CD4-positive, alpha-beta T cell treated with Interleukin-6 at 100 ng/mL for 8 hours (primary cell): ENCODE measurements at regions not wholly inside any gene's neighbourhood (a gene's known extent, or its start where the extent isn't known, plus 50 kb on each side); places are given as distances from the start of the nearest gene placed in this dataset.
"Not testable (repeated sequence)": the region's sequence is repeated elsewhere in the genome, so short reads cannot be mapped to it uniquely, and the experiment has no call there.

Experiments used
- DNase-seq: peaks from one replicate; pipeline ENCODE4 v3.0.0-alpha.2; 2020; ENCODE audit warnings: mixed read lengths, low spot score

GRCh38 chr5:56658972-56659371, 156.4 kb upstream of the MAP3K1 start:
- no peak for DNase-seq

DNA sequence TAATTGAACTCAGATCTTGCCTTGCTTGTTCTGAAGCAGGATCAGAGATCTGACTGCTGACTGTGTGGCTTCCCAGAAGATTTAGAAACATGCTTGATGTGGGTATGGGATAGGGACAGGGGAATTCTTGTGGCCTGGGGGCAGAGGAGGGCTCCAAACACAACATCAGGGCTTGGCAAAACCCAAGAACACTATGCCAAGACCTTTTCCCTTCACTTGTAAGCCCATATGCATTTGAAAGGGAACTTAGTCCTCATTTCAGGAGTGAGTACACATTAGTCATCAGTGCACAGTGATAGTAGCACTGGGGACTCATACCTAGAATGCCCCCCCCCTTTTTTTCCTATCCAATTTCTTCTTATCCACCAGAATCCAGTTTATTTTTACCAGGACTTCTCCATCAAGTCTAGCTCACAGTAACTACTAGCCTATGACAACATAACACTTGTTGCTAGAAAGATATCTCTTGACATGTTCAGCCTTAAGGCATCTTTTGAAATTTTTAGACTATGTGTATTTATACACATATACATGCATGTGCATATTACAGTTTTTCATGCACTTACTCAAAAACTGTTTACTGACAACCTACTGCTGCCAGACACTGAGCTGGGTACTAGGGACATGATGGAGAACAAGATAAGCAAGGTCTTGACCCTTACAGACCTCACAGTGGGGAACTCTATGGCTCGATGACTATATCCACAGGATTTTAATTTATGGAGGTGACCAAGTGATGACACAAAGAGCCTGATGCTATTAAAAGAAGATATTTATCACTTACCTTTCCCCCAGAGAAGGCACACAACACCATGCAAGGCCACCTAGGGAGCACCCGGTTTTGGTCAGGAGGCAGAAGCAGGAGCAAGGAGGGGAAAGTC, 158.3 kb upstream of the MAP3K1 start:
- no peak for DNase-seq

- no peak for DNase-seq
These were observed 163.5 kb upstream of the MAP3K1 start for GRCh38 chr5:56651893-56652292.

DNA sequence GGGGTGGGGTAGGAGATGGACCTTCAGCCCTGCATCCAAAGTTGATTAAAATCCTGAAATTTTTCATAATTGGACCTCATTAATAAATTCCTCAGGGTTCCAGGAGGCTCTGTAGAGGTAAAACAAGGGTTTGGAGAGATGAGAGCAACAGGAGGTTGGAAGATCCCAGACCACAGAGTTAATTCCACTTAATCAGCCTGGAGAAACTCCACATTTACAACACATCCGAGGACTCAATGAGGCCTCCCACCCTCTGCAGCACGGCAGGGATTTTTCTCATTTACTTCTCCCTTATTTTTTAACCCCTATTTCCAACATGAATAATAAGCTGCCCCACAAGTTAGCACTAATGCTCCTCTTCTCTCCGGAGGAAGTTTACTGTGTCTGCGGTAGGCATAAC, 165.0 kb upstream of the MAP3K1 start:
- no peak for DNase-seq

- no peak for DNase-seq
These were observed 165.8 kb upstream of the MAP3K1 start for GRCh38 chr5:56649569-56649968.

- no peak for DNase-seq
These were observed 166.8 kb upstream of the MAP3K1 start for GRCh38 chr5:56648460-56649034.

GRCh38 chr5:56647099-56647850, 168.1 kb upstream of the MAP3K1 start:
- no peak for DNase-seq

DNA sequence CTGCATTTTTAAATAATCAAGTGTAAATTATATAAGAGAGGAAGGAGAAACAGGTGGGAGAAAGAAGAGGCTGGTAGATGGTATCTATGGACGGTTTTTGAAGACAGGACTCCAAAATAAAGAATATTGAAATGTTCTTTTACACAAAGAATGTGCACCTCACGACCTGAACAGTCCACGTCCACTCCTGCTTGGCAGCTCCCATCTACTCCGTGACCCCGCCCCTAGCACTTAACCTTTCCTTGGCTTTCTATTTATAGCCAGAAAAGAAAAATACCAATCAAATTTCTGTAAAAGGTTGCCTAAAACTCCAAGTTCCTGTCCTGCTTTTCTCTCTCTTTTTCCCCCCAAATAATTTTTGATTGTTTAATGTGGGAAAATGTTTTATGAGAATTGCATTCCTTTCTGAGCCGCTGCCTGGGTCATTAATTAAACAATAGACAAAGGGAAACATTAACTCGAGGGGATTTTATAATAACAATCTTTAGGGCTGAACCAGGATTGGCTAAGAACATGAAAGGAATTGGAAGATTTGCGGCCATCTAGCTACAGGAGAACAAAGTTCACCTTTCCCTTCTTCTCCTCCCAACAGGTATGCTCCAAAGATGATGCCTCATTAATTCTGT, 173.6 kb upstream of the MAP3K1 start:
- DNase-seq, result no peak

GRCh38 chr5:56640763-56641406, 174.5 kb upstream of the MAP3K1 start:
- no peak for DNase-seq

- no peak for DNase-seq
These were observed 175.9 kb upstream of the MAP3K1 start for GRCh38 chr5:56639476-56639875.

GRCh38 chr5:56638768-56639238, 176.5 kb upstream of the MAP3K1 start:
- DNase-seq, result no peak

GRCh38 chr5:56638061-56638621, 177.2 kb upstream of the MAP3K1 start:
- no peak for DNase-seq

- DNase-seq, result no peak
These were observed 177.9 kb upstream of the MAP3K1 start for GRCh38 chr5:56637321-56637920.

GRCh38 chr5:56633950-56634349, 181.4 kb upstream of the MAP3K1 start:
- DNase-seq, result no peak

DNA sequence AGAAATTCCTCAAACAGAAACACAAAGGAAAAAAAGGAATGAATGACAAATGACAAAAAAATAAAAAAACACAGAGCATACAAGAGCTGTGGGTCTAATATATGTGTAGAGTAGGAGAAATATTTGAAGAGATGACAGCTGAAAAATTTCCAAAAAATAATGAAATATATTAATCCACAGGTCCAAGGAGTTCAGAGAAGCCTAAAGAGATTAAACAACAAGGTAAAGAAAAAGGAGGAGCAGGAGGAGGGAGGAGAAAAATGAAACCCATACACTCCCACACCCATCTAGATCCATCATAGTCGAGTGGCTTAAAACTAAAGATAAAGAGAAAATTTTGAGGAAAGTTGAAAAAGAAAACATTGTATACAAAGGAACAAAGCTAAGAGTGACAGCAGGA, 182.4 kb upstream of the MAP3K1 start:
- DNase-seq, result no peak

GRCh38 chr5:56632199-56632598, 183.2 kb upstream of the MAP3K1 start:
- DNase-seq, result no peak

- no peak for DNase-seq
These were observed 183.6 kb upstream of the MAP3K1 start for GRCh38 chr5:56631719-56632118.

DNA sequence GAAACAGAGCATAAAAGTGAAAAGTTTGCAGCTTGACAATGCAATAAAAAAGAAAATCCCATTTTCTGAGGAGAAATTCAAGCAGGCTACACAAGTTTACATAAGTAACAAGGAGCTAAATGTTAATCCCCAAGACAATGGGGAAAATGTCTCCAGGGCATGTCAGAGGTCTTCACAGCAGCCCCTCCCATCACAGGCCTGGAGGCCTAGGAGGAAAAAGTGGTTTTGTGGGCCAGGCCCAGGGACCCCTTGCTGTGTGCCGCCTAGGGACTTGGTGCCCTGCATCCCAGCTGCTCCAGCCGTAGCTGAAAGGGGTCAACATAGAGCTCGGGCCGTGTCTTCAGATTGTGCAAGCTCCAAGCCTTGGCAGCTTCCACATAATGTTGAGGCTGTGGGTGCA, 186.7 kb upstream of the MAP3K1 start:
- not testable (repeated sequence) for DNase-seq

GRCh38 chr5:56625541-56625940, 189.8 kb upstream of the MAP3K1 start:
- DNase-seq, result no peak

DNA sequence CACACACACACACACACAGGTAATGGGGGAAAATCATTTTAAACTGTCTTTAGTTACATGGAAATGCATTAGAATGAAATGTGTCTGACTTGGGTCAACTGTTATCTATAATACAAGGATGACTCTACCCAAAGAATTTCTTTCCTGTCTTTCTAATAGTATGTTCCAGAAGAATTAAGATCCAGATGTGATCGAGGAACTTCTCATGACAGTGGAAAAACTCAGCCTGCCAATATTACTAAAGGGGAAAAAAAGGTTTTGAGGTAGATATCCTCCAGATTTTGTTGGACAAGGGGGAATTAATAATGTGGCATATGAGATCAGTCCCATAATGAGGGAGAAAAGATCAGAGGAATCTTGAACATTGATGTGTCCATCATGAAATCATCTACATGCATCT, 190.6 kb upstream of the MAP3K1 start:
- no peak for DNase-seq

DNA sequence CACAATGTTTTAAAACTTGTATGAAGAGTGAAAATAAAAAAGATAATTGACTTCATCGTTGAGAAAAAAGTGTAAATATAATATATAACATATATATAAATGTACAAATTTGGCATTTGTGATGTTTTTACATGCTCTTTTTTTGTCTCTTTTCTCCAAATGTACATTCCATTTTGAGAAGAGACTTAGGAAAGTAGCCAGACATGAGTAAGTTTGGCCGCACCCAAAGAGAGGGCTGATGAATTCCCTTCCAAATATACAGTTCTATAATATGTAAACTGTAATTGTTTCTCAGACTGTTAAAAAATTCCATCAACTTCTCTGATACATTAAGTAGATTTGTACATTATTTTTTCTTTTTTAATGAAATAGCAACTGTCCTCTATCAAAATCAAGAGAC, 193.2 kb upstream of the MAP3K1 start:
- DNase-seq, result no peak
